ENCODE measurements at regions not wholly inside any gene's neighbourhood (a gene's known extent, or its start where the extent isn't known, plus 50 kb on each side); places are given as distances from the start of the nearest gene placed in this dataset.

DNA sequence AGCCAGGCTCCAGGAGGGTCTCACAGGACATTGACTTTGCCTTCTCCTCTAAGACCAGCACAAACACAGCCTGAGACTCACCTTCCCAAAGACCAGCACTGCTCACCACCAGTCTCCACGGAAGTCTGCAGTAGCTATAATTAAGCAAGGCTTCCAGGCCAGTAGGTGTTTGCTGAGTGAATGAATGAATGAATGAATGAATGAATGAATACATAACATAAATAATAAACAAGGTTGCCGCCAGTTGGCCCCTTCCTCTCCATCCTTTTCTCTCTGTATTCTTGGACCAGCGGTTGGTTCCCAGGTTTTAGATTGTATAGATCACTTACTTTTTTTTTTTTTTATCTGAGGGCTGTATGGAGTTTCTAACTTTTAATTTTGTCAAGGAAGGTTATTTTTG lies 222.4 kb upstream of the ID2 start:
- CTCF ChIA-PET (ENCODE audit: low intra/inter-chr PET ratio) = no interaction called here
- Histone ChIP-seq H3K9me3 (replicated peaks; ENCODE audit: control insufficient read depth, insufficient read depth, low read depth, low read length) (no peaks in the 10 kb centered on the region), H3K9ac (ENCODE audit: insufficient read depth in 1 of 2, low read depth in 2 of 2, low read length in 2 of 2) (no peak overlapping the region), H3K27me3 (ENCODE audit: control insufficient read depth in 2 of 2, insufficient read depth in 2 of 2, low read length in 2 of 2) (peaks cover 48 to 66% of the 10 kb centered on the region in 2 experiments), H3K79me2 (ENCODE audit: control insufficient read depth, insufficient read depth, low read length) (no peaks in the 10 kb centered on the region), H3K36me3 (ENCODE audit: control insufficient read depth, insufficient read depth, low read length) (no peaks in the 10 kb centered on the region), H3K4me1 (replicated peaks in 1 of 2; ENCODE audit: control insufficient read depth in 2 of 2, insufficient read depth in 2 of 2, low read length in 2 of 2) (peaks cover 0 to 5% of the 10 kb centered on the region in 2 experiments; a peak in 1 of 5 replicates), H4K20me1 (replicated peaks; ENCODE audit: control insufficient read depth, insufficient read depth, low read length) (no peaks in the 10 kb centered on the region; the same call in 1 of the 2 replicates), H3K9me1 (ENCODE audit: control insufficient read depth, insufficient read depth, low read length) (no peaks in the 10 kb centered on the region), H3K4me2 (ENCODE audit: insufficient read depth, low read length) (no peak overlapping the region), H2AFZ (ENCODE audit: low read depth, low read length) (no peak overlapping the region), H3K4me3 (no peak overlapping the region), H3K27ac (ENCODE audit: extremely low read depth, low read depth, low read length) (no peak overlapping the region)
- WGBS (ENCODE audit: insufficient coverage, low coverage, missing lambda C conversion rate) = 0% methylated on average over 3 of the region's 3 CpGs
- intact Hi-C loops (cut with micrococcal nuclease) (no loop called here), in situ Hi-C loops (cut with MboI) (no loop called here)
- BruUV-seq (replicated peaks) = no TSS peak
- no peak for ATAC-seq
- POLR2A ChIA-PET = interaction anchor here (0.6 kb wide), 1 partner anchor 9 kb away, joined by 3 read pairs; no protein-coding TSS in a partner anchor
- no peak for DNase-seq (ENCODE audit: extremely low read depth in 1 of 4, low spot score in 3 of 4)
- TF ChIP-seq ZNF175 (CRISPR knock-in tag; IDR thresholded peaks at IDR 0.05; ENCODE audit: low read depth) (no peak), ZNF79 (CRISPR knock-in tag; IDR thresholded peaks at IDR 0.05; ENCODE audit: low read depth) (no peak), ZNF24 (IDR thresholded peaks at IDR 0.05) (peak; percentile 75)
- no peak for FAIRE-seq

DNA sequence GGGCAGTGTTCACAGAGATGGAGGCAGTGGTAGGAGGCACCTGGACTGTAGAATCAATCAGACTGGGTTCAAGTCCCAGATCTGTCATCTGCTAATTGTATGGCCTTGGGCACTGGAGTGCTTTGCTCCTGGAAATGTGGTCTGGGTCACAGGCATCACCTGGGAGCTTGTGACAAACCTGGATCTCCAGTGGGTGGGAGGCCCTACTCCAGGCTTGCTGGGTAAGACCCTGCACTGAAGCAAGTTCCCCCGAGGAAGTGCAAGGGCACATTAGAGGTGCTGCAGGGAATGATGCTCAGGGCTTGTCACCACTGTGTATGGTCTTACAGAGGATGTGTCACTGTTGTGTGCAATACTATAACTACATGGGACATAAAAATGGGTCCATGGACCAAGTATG lies 220.5 kb upstream of the ID2 start:
- H3K4me2 ChIP-seq (ENCODE audit: insufficient read depth, low read length) = no peak overlapping the region
- POLR2A ChIA-PET = interaction anchor here (0.7 kb wide), 1 partner anchor 45 kb away, joined by 3 read pairs; no protein-coding TSS in a partner anchor
- no peak overlapping the region for H3K4me3 ChIP-seq
- no peaks in the 10 kb centered on the region for H3K36me3 ChIP-seq (ENCODE audit: control insufficient read depth, insufficient read depth, low read length)
- ATAC-seq (no peak), FAIRE-seq (no peak), DNase-seq (ENCODE audit: extremely low read depth in 1 of 4, low spot score in 3 of 4) (no peak)
- no peaks in the 10 kb centered on the region for H3K9me1 ChIP-seq (ENCODE audit: control insufficient read depth, insufficient read depth, low read length)
- no peaks in the 10 kb centered on the region; the same call in 1 of the 2 replicates for H4K20me1 ChIP-seq (replicated peaks; ENCODE audit: control insufficient read depth, insufficient read depth, low read length)
- peaks cover 38 to 63% of the 10 kb centered on the region in 2 experiments; a peak in 4 of 5 replicates for H3K27me3 ChIP-seq (ENCODE audit: control insufficient read depth in 2 of 2, insufficient read depth in 2 of 2, low read length in 2 of 2)
- CTCF ChIA-PET (ENCODE audit: low intra/inter-chr PET ratio) = no interaction called here
- H3K9me3 ChIP-seq (replicated peaks; ENCODE audit: control insufficient read depth, insufficient read depth, low read depth, low read length) = no peaks in the 10 kb centered on the region
- H3K79me2 ChIP-seq (ENCODE audit: control insufficient read depth, insufficient read depth, low read length) = no peaks in the 10 kb centered on the region
- no peak overlapping the region for H2AFZ ChIP-seq (ENCODE audit: low read depth, low read length)
- intact Hi-C loops (cut with micrococcal nuclease) = no loop called here
- H3K9ac ChIP-seq (ENCODE audit: insufficient read depth in 1 of 2, low read depth in 2 of 2, low read length in 2 of 2) = no peak overlapping the region
- H3K4me1 ChIP-seq (replicated peaks in 1 of 2; ENCODE audit: control insufficient read depth in 2 of 2, insufficient read depth in 2 of 2, low read length in 2 of 2) = peaks cover 0 to 5% of the 10 kb centered on the region in 2 experiments; a peak in 1 of 5 replicates
- H3K27ac ChIP-seq (ENCODE audit: extremely low read depth, low read depth, low read length) = no peak overlapping the region
- BruUV-seq (replicated peaks) = no TSS peak
- WGBS (ENCODE audit: insufficient coverage, low coverage, missing lambda C conversion rate) = 0% methylated on average over 1 of the region's 1 CpG
- in situ Hi-C loops (cut with MboI) = no loop called here
- no peak for TF ChIP-seq CBX1 (IDR thresholded peaks at IDR 0.05; ENCODE audit: low read depth)
- TF ChIP-seq CHD2 (IDR thresholded peaks at IDR 0.05; ENCODE audit: low read depth, low read length) = no peak
- no peak for TF ChIP-seq SMAD1 (IDR thresholded peaks at IDR 0.05; ENCODE audit: low read depth, low read length, partially characterized antibody)
- no peak for TF ChIP-seq ZNF584 (CRISPR knock-in tag; IDR thresholded peaks at IDR 0.05; ENCODE audit: low read depth)
- TF ChIP-seq, protein P1, sequence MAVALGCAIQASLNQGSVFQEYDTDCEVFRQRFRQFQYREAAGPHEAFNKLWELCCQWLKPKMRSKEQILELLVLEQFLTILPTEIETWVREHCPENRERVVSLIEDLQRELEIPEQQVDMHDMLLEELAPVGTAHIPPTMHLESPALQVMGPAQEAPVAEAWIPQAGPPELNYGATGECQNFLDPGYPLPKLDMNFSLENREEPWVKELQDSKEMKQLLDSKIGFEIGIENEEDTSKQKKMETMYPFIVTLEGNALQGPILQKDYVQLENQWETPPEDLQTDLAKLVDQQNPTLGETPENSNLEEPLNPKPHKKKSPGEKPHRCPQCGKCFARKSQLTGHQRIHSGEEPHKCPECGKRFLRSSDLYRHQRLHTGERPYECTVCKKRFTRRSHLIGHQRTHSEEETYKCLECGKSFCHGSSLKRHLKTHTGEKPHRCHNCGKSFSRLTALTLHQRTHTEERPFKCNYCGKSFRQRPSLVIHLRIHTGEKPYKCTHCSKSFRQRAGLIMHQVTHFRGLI (CRISPR knock-in tag; IDR thresholded peaks at IDR 0.05) = no peak
- TF ChIP-seq, protein P2, sequence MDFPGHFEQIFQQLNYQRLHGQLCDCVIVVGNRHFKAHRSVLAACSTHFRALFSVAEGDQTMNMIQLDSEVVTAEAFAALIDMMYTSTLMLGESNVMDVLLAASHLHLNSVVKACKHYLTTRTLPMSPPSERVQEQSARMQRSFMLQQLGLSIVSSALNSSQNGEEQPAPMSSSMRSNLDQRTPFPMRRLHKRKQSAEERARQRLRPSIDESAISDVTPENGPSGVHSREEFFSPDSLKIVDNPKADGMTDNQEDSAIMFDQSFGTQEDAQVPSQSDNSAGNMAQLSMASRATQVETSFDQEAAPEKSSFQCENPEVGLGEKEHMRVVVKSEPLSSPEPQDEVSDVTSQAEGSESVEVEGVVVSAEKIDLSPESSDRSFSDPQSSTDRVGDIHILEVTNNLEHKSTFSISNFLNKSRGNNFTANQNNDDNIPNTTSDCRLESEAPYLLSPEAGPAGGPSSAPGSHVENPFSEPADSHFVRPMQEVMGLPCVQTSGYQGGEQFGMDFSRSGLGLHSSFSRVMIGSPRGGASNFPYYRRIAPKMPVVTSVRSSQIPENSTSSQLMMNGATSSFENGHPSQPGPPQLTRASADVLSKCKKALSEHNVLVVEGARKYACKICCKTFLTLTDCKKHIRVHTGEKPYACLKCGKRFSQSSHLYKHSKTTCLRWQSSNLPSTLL (IDR thresholded peaks at IDR 0.05) = no peak
- TF ChIP-seq ZNF253 (CRISPR knock-in tag; conservative IDR thresholded peaks at IDR 0.05) = no peak
- TF ChIP-seq, protein P3, sequence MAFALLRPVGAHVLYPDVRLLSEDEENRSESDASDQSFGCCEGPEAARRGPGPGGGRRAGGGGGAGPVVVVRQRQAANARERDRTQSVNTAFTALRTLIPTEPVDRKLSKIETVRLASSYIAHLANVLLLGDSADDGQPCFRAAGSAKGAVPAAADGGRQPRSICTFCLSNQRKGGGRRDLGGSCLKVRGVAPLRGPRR (CRISPR knock-in tag; IDR thresholded peaks at IDR 0.05) = no peak
- TF ChIP-seq, protein P4, sequence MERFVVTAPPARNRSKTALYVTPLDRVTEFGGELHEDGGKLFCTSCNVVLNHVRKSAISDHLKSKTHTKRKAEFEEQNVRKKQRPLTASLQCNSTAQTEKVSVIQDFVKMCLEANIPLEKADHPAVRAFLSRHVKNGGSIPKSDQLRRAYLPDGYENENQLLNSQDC (CRISPR knock-in tag; IDR thresholded peaks at IDR 0.05) = no peak
- no peak for TF ChIP-seq ZNF24 (IDR thresholded peaks at IDR 0.05)
- no peak for TF ChIP-seq SAFB2 (IDR thresholded peaks at IDR 0.05; ENCODE audit: borderline replicate concordance, low read depth, low read length, severe bottlenecking)

All from K562 (cell line).